Activated CD4-positive, CD25-positive, alpha-beta regulatory T cell (primary cell): ENCODE measurements at regions not wholly inside any gene's neighbourhood (a gene's known extent, or its start where the extent isn't known, plus 50 kb on each side); places are given as distances from the start of the nearest gene placed in this dataset.
"Not testable (repeated sequence)": the region's sequence is repeated elsewhere in the genome, so short reads cannot be mapped to it uniquely, and the experiment has no call there.

Source experiments
- DNase-seq, 4 experiments: peaks; one replicate each; lab custom pipeline; 2025; lab: John Stamatoyannopoulos, UW

- peak in 1 of 4 experiments; percentile 3 for DNase-seq
Measured at GRCh38 chr7:131859147-131859821, 302.9 kb upstream of the PODXL start.

DNA sequence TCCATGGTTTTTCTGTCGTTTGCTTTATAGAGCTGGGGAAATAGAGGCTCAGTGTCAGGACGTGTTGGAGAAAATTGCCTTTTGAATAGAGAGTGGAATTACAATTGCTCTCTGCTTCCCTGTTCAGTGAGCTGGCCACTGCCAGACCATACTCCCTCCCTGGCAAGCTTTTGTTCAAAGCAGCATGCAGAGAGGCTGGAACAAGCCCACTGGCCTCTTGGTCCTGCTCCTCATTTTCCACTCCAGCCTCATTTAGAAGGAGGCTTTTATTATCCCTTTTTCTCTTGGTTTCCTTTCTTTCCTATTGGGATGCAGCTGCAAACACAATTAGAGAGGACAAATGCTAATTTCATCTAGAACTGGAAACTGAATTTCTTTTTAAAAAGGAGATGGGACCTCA, 302.2 kb upstream of the PODXL start:
- no peak for DNase-seq

- no peak for DNase-seq
Measured at GRCh38 chr7:131849472-131849871, 293.0 kb upstream of the PODXL start.

GRCh38 chr7:131848033-131848432, 291.6 kb upstream of the PODXL start:
- DNase-seq = no peak

- DNase-seq = no peak
Measured at GRCh38 chr7:131845573-131846314, 289.3 kb upstream of the PODXL start.

DNA sequence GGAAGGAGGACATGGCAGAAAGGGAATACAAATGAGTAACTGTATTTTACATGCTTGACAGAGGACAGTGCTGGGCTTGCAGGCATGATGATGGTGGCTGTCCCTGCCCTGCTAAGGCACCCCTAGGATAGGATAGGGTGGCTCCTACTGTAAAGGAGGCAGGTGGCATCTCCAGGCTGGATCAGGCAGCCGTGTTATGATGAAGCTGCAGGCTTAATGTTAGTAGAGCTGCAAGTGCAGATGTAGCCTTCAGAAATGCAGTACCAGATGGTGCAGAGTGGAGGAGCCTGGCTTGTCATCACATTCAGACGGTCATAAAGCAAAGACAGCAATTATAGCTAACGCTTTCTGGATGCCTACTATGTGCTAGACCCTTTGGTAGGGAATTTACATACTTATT, 287.9 kb upstream of the PODXL start:
- no peak for DNase-seq

DNA sequence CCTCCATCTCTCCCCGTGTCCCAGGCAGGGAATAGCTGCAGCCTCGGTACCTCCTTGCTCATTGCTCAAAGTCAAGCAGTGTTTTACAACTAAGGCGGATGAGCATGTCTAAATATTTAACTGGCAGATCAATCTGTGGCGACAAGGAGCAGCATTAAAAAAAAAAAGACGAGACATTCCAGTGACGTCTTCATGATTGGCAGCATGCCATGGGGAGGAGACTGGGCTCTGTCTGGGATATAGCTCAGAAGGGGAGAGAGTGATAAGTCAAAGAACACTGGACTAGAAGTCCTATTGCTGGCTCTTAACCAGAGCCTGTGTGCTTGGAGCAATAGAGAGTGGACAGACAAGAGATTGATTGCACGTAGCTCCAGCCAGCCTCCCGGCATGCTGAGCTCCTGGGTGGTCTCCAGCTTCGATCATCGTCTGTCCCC, 287.5 kb upstream of the PODXL start:
- no peak for DNase-seq

DNA sequence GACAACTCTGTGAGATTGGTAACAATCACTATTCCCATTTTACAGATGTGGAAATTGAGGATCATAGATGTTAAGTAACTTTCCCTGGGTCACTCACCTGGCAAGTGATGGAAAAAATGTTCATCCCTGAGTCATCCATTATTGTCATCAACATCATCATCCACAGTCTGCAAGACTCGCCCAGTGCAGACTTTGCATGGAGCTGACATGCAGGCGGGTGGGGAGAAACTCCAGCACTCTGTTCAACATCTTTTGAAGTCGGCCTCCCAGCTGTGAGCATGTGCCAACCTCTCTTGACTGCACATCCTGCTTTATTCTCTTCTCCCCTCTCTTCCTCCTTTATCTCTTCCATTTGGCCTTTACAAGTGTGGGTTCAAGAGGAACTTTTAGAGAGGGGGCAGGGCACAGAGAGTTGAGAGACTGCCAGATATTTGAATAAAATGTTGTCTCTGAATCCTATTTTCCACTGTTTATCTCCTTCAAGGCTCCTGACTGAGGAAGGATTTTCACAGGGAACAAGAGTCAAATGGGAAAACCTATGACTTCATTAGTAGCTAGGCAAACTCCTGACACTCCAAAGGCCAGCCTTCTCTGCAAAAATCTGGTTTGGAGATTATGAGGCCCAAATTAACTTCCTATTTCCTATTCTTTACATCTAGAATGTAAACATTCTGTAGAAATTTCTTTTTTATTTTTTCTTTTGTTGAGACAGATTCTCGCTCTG, 283.7 kb upstream of the PODXL start:
- no peak for DNase-seq

- DNase-seq = no peak
Measured at GRCh38 chr7:131836733-131837132, 280.3 kb upstream of the PODXL start.

DNA sequence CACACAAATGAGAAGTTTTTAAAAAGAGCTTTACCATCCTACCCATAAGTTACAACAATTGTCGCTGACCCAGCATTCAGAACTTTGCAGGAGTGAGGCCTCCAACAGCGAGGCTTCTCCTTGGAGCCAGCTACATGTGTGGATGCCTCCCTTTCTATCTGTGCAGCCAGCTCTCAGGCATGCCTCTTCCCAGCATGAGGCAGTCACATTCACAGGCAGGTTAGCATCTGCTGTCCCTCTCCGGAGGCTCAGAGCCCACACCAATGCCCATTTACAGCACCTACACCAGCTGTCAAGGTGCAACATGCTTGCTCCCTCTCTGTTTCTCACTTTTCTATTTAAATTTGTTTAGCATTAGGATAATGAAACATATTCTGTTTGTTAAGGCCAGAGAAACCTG, 278.7 kb upstream of the PODXL start:
- DNase-seq = no peak

DNA sequence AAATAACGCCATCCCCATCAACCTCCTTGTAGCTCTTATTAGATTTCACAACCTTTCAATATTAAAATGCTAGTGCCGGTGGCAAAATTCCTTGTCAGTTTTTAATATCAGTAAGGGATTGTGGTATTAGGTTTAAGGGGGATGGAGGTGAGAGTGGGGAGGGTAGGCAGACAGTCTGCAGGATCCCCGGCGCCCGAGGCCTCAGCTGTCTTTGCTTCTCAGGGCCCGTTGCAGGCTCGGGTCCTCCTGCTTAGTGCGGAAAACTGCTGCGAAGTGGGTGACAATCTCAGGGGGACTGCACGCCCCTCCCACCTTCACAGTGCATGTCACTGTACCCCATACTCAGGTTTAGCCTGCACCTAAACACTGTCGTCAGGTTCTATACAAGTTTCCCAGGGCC, 274.3 kb upstream of the PODXL start:
- no peak for DNase-seq

DNA sequence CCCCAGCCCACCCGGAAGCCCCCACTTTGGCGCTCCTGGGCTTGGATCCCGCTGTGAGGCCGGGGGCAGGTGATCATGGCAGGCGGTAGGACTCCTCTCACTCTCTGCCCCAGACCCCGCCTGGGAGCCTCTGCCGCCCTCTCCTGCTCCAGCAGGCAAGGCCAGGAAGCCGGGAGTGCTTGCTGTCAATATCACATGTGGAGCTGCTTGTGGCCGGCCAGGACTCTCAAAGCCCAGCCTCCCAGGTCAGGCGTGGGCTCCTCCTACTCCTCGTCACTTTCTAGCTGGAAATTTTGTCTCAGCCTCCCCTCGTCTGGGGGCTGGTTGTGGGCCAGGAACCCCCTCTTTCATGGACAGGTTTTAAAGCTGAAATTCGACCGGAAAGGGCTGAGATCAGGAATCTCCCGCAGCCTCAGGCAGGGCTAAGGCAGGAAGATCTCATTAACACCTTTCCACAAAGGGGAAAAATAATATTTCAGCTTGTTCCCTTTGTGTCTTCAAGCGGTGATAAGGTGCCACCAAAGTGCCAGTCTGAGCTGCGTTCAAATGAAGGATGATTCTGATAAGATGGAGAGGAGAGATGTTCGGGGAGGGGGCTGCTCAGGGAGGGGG, 273.6 kb upstream of the PODXL start:
- no peak for DNase-seq

DNA sequence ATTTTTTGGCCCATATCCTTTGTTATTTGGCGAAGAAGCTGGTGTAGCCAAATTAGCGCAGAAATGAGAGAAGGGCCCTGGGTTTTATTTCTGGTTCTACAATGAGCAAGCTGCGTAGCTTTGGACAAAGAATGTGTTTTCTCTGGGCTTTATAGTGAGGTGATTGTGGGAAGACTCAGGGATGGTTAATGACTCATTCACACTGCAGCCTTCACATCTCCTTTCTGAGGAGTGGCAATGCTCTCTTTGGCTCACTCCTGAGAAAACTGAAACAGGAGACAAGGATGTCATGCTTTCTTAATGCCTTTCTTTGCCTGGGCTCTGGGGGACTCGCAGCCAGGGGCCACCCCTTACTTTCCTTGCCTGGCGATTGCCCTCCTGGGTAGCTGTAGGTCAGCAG, 271.0 kb upstream of the PODXL start:
- DNase-seq = no peak

- no peak for DNase-seq
Measured at GRCh38 chr7:131826960-131827359, 270.5 kb upstream of the PODXL start.

- not testable (repeated sequence) for DNase-seq
Measured at GRCh38 chr7:131823961-131824440, 267.6 kb upstream of the PODXL start.

GRCh38 chr7:131819891-131820290, 263.5 kb upstream of the PODXL start:
- DNase-seq = no peak

DNA sequence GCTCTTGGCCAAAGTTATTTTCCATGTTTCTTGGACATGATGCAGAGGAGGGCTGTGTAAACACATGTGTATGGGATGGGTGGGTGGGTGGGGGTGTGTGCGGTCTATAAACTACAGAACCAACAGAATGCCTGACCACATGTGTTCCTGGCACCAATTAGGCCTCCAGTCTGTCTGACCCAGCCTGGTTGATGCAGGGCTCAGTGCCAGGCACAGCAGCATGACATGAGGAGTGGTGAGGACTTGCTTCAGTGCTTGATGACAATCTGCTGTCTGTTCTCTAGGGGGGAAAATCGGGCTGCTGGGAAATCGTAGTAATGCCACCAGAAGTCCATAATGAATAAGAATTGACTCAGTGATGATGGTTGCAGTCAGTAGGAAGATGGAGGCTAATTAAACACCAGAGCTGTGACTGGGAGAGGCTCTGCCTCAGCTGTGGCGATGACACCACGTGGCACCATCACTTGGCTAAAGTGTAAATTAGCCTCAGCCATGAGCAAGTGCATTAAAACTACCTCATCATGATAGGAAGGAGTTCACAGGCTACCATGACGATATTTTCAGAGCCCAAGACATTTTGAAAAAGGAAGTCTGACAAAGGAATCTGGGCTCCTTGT, 260.1 kb upstream of the PODXL start:
- no peak for DNase-seq

- no peak for DNase-seq
Measured at GRCh38 chr7:131808736-131809135, 252.3 kb upstream of the PODXL start.

- DNase-seq = not testable (repeated sequence)
Measured at GRCh38 chr7:131808156-131808555, 251.7 kb upstream of the PODXL start.

DNA sequence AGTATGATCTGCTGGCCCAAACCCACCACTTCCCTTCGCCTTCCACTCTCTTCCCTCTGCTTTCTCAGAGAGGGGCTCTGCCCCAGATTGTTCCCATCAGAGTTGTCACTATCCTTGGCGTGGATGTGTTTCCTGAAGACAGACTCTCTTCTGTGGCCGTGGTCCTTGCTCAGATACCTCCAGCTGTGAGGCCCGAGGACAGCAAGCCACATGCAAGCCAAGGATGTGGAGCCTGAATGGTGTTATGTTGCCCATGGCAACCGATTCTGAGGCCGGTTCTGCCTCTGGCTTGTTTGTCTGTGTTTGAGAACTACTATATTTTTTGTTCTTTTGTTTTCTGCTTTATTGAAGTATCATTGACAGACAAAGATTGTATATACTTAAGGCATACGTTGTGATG, 247.4 kb upstream of the PODXL start:
- DNase-seq = no peak

- no peak for DNase-seq
Measured at GRCh38 chr7:131802195-131802864, 245.9 kb upstream of the PODXL start.
